NK-92 treated with Interleukin-12 subunit alpha and Interleukin-12 subunit beta, amount 100 ng/mL, for 24 hours (cell line): ENCODE measurements at regions not wholly inside any gene's neighbourhood (a gene's known extent, or its start where the extent isn't known, plus 50 kb on each side); places are given as distances from the start of the nearest gene placed in this dataset.

ENCODE experiments used
- DNase-seq: peaks from one replicate; lab custom pipeline; 2025; lab: John Stamatoyannopoulos, UW

DNA sequence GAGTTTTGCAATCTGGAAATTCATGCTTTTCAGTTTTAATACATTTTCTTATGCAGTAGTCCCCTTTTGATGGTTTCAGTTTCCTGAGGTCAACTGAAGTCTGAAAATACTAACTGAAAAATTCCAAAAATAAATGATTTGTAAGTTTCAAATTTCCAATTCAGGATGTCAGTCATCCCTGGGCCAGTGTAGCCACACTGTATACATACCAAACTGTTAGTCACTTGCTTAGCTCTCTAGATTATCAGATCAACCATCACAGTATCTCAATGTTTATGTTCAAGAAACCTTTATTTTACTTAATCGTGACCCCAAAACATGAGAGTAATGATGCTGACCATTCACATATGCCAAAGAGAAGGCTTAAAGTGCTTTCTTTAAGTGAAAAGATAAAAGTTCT is 715.5 kb downstream of the GBE1 start:
- no peak for DNase-seq

DNA sequence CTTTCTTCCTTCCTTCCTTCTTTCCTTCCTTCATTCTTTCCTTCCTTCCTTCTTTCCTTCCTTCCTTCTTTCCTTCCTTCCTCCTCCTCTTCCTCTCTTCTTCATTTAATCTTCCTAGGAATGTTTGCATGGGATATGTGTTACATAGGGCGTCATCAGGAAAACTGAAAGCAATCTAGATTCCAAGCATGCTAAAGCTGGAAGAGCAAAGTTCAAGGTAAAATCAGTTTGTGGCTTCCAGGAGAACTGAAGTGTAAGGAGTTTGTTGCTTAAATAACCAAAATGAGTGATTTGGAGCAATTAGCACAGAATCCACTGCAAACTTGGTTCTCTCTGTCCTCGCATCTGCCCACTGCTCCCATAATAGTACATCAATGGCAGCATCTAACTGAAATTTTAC is 716.2 kb downstream of the GBE1 start:
- DNase-seq: no peak

DNA sequence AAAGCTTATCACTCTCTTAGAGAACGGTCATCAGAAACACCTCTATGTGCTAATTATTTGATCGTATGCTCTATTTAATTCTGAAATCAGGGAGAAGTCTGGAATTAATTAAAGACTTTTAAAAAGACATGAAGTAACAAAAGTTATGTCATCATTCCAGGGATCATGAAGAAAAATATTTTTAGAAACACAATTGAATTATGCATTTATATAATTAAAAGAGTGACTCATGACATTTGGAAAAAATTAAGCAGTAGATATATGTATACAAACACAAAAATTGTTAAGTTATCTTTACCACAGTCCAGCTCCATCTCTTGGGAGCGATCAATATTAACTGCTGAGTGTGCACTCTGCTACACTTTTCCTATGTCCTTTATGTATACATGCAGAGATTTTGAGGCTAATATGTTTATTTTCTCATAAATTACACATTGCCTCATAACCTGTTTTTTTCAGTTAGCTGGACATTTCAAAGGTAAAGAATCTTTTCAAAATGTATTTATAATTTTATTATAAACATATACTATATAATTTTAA is 717.7 kb downstream of the GBE1 start:
- no peak for DNase-seq

DNA sequence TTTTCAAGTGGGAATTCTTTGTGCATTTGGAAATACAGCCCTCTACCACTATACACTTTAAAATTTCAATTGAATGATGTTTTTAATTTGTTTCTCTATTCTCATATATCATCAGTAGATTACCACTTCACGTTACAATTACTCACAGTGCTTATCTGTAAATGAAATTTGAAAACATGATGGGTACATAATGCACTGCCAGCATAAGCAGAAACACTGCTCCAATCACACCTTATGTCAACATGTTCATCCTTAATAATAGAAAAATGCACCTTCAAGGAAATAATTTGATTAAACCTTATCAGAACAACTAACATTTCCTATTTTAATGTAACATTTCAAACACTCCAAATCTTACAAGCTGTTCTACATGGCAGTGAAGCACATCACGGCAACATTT is 718.4 kb downstream of the GBE1 start:
- DNase-seq: no peak

DNA sequence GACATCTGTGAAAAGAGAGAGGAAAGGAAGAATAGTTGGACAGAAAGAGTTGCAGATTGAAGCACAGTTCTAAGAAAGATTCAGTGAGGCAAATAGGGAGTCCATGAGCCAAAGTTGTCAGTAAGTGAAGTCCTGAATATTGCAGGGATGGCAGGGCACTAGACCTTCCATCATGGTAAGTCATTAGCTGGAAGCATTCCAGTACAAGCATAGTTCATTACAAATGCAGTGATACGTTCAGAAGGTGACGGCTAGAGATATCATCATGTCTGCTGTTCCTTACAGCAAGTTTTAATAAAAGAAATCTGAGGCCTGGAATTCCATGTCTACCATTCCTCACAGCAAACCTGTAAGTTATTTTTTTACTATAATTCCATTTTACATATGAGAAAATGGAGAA is 720.1 kb downstream of the GBE1 start:
- no peak for DNase-seq

DNA sequence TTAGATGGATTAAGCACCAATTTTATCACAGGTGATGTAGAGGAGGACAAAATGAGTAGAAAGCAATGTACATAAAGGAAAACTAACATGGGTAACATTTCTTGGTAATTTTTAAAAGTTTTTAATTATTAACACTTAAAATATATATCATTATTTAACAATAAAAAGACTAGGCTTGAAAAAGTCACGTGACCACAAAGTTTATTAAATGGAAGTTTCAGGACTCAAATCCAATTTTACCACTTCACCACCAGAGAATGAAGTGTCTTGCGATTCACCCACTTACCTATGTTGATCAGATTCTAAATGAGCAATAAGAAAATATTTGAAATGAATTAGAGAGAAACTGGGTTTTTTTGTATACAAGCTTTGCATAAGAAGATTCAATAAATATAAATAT is 721.3 kb downstream of the GBE1 start:
- DNase-seq: no peak

DNA sequence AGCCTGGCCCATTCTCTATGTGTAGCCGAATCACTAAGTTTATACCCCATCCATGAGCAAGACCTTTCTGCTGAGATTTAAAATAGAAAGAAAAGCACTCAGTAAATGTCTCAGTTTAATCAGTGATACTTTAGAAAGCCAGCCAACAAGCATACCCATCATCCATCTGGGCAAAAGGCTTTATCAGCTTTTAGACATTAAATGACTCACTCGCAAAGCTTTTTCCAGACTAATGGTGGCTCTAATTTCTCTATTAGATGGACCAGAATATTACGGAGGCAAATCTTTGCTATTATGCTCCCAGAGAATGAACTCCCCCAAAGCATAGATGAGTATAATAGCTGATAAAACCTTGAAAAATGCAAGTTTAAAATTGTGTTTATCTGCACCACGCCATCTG is 727.8 kb downstream of the GBE1 start:
- DNase-seq: no peak

DNA sequence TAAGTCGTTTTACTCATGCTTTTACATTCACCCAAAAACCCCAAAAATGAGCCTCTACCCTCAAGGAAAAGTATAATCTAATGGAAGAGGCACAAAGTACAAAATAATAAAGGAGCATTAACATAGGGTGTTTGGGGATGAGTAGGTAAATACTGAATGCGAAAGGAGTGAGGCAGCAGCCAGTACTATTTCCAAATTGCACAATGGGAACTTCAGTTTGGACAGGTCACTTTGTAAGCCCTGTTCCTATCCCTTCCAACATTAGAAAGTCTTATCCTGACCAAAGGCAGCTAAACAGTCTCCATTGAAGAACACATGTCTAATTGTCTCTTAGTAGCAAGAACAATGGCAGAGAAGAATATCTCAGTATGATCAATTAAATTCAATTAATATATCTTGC is 728.3 kb downstream of the GBE1 start:
- no peak for DNase-seq

DNA sequence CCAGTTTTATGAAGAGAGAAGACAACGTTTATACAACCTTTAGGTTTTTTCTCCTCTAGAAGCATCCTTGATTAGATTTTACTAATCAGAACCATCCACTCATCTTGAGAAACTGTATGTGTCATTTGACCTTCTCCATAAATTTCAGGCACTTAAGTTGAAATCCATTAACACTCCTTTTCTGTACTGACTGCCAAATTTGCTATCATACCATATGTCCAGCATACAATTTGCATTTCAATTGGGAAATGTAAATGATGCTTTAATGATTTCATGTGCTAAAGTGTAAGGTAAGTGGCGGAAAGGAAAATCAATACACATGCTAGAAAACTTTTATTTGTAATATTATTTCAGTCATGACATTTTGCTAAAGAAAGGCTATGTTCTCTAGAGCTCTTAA is 731.6 kb downstream of the GBE1 start:
- DNase-seq: no peak

DNA sequence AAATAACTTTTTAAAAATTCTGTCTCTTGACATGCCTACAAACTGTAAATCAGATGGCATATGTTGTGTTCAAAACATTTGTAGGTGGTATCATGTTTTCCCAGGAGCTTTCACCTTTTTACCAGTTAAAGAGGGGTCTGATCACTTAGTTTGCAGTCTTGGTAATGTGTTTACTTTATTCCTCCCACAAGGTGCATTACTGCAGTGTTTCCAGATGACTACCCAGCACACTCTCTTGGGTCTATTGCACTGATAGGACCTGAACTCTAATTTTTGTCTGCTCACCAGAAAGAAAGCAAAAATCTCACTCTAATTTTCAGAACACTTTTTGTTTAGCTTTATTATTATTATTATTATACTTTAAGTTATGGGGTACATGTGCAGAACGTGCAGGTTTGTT is 734.1 kb downstream of the GBE1 start:
- DNase-seq: no peak

DNA sequence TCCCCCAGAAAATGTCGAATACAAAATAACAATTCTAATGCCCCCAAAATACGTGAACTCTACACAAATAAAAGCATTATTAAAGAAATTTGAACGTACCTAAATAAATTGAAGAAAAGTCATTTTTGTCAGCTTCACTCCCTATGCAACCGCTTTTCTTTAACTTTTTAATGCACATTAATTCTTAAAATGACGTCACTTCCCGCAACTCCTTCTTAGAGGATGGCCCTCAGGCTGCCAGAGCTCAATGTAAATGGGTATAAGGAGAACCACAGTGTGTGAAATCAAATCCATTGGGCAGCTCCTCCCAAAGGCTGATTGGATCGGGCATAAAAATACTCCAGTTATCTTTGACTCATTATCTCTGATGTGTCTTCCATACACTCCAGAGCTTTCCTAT is 736.9 kb downstream of the GBE1 start:
- DNase-seq: no peak

DNA sequence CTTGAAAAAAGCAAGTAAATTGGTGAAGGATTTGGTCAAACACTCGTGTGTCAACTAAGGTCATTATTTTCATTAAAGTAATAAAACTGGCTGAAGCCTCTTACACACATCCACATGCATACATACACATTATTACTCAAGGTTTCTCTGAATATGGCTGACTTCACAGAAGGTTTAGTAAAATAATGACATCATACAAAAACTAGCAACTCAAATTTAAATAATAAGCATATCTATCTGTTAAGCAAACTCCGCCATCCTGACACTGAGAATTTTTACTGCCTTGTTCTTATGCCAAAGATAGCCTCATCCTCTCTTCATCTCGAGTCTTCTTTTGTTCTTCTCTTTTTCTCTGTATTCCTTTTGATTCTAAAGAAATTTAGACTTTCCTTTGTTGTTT is 739.1 kb downstream of the GBE1 start:
- no peak for DNase-seq

DNA sequence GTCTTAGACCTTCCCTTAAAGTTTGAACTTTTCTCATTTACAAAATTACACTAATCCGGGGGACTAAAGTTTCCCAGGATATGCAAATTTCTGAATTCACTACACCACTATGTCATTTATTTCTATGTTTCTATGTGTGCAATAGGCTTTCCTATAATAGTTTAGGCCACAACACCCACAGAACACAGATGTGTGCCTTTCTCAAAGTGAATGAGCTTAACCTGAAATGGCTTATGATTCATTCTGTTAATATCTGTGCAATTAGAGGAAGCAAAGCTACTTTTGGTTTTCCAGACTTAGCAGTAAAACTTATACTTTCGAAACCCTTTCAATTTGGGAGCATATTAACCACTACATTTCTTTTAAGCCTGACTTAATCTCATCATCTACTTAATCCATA is 748.1 kb downstream of the GBE1 start:
- no peak for DNase-seq

DNA sequence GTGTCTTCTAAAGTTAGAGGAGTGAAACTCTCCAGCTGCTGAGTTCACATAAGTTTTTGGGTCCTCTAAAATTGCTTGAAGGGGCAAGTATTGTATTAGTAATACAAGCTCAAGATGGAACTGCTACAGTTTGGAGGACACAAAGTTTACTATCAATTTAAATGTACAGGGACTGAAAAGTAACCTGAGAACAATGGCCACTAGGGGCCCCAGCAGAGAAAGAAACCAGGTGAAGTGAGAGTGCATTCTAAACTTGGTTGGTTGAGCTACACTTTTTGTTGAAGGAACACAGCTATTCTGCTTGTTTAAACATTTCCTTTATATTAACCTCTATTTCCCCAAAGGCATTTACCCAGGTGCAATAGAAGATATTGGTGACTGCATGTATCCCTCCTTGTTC is 755.5 kb downstream of the GBE1 start:
- no peak for DNase-seq

DNA sequence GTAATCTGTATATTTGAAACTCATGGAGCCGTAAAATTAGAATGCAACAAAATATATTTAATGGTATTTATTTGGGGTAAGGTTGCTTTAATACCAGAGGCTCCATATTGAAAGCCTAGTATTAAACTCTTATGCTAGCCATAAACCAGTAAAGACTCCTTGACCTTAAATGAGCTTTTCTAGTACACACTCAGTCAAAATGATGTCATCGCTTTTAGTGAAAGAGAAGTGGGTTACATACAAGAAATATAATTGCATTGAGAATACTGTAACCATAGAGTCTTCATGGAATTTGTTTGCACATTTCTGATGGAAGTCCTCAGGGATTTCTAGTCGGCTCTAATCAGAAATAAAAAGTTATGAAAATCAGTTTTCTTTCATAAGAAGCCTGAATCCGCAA is 757.6 kb downstream of the GBE1 start:
- no peak for DNase-seq

DNA sequence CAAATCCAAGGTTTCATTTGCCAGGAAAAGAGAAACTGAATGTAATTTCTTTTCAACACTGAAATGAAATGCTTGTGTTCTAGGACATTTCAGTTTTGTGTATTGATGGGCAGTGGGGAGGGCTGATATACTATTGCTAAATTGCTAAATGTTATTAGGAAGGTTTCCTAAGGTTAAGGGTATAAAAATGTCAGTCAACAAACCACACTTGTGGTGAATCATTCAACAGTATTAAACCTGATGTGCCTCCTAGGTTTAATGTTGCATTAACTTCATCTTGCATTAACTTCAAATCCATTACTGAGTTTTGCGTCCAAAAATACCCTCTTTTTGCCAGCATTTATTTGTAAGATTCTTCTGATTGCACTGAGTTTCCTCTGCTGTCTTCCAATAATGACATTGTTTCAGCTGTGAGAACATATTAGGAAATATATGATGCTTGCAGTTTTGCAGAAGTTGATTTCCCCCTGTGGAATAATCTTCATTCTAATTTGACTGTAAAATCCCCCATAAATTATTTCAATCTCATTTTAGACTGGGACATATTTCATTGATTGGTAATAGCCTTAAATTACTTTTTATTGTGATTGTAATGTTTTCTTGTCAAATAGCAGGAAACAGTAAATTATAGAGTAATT is 758.3 kb downstream of the GBE1 start:
- DNase-seq: no peak

DNA sequence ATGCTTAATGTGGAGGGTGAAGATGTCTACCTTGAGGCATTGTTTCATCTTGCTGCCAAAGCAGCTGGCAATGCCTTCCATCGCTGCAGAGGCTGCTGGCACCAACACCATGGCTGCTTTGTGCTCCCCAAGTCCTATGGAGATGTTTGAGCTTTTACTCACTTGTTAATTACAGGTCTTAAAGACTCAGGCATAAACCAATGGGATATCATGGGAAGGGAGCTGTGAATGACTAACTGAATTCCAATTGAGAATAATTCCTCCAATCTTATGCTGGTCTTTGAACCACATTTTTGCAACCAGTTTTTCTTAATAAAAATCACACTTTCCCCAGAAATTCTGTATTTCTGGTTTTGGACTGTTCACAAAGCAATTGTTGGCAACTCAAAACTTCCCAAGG is 762.0 kb downstream of the GBE1 start:
- no peak for DNase-seq

DNA sequence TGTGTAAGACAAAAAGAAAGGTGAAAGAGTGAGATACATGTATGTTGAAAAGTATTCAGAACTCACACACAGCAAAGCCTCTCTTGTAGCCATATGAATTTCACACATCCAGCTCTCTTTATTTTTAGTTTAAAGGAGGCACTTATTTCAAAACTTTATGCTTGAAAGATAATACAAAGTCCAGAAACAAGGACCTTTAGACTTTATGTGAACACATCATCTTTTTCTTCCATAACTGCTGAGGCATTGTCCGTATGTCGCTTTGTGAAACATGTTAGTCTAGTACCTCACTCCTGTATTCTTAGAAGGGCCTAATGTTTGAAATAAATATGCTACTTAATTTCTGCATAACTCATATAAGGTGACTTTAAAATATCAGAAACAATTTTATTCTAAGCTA is 763.4 kb downstream of the GBE1 start:
- DNase-seq: no peak

DNA sequence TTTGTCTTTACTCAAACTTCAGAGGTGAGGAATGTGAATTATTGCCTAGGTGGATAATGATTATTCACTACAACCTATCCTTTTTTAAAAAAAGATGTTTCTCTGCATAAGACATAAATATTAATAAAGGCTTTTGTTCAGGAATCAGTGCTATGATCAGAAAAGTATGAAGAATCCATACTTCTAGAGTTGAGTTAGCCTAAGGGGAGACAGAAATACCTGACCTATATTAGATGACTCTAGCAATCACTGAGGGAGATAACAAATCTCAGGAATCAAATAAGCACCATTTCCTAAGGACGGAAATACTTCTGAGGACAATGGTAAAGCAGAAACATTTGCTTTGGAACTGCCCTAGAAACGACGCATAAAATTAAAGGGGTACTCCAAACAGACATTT is 763.8 kb downstream of the GBE1 start:
- no peak for DNase-seq

DNA sequence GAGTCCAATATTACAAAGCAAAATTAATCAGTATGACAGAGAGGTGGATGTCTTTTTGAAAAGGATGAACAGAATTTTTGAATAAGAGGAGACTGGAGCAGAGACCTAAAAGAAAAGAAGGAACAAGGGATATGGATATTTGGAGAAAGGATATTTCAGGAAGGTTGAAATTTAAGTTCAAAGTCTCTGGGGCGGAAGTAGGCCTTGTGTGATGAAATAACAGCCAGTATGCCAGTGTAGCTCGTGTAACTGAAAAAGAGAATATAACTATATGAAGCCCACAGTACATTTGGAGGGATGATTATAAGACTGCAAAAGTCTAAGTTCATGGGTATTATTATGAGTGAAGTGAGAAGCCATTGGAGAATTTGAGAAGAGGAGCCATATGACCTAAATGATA is 766.7 kb downstream of the GBE1 start:
- DNase-seq: no peak

DNA sequence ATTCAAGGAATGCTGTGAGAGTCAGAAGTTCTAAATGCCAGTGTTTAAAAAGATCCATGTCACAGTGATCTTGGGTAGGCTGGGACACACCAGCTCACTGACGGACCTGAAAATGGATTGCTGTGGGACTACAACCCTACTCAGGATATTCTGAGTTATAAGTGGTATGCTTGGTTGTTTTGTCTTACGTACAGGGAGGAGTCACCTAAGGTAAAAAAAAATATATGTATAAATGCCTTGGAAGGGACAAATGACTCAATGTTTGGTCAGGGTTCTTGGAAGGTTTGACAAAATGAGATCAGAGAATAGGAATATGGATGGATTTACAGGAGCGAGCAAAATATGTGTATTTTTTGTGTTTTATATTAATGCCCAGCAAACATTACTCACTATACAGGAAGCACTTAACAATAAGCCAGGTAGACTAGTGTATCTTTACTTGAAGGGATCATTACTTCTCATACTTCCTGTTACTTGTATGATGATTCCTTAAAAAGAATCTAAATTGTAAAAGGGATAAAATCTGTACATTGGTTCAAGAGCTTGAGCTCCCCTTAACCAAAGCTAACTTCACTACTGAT is 767.3 kb downstream of the GBE1 start:
- DNase-seq: no peak

DNA sequence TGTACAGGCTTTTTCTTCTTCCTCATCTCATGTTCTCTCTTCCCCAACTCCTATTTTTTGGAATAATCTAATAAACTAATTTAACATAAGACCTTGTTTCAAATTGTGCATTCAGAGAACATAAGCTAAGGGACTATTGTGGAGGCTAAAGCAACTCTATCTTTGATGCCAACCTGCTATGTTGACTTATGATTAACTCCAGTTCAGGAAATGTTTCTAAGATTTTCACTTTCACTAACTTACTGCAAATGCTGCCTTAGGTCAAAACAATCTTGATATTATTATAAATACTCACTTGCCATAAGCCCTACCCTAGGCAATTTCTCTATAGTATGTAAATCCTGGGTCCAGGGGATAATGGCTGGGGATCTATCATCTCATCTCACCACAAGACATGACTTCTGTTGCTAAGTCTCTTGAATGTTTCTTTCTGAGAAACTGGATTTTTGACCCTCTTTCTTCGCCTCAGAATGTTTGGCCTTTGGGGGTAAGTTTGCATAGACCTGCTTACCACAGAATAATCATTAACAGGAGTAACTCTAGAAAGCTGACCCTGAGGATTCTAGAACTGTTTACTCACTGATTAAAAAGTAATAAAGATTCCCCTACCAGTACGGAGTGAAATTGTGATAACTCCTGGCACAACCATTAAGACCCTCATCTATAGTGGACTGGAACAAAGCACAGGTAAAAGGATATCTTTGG is 768.1 kb downstream of the GBE1 start:
- DNase-seq: no peak

DNA sequence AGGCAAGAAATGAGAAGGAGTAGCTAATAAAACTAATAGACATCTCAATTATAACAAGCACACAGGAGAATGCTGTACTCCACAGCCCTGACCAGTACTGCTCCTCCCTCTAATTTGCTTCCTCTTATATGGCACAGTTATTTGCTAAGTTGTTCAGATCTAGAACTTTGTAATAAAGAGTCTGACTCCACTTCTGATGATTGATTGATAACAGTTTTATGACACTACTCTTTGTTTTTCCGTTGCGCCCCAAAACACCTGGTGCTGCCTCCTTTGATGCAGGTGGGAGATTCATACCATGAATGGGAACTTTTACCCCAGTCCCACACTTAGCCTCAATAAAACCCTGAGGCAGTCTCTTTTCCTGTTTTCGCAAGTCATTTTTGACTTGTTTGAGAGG is 777.7 kb downstream of the GBE1 start:
- no peak for DNase-seq
